Endothelial cell of umbilical vein (primary cell): ENCODE measurements at regions not wholly inside any gene's neighbourhood (a gene's known extent, or its start where the extent isn't known, plus 50 kb on each side); places are given as distances from the start of the nearest gene placed in this dataset.

Experiments
- BruUV-seq: library from RNA; stranded (reverse); fragments of 400-500 nt; replicated peaks from 2 replicates; lab custom pipeline; 2021; lab: Mats Ljungman, UMichigan
- CTCF ChIA-PET: fragments of 300-600, 350-600 bp; sonication (Branson Sonifier 250); formaldehyde crosslinking; loops from one replicate; lab custom pipeline; 2021; ENCODE audit warnings: antibody characterized with exemption, inconsistent platforms; lab: Charles Lee
- POLR2A ChIA-PET: fragments of 300-600, 350-600 bp; sonication (Branson Sonifier 250); formaldehyde crosslinking; loops from one replicate; lab custom pipeline; 2021; ENCODE audit warnings: antibody characterized with exemption, inconsistent platforms; lab: Charles Lee
- DNase-seq: peaks from one replicate; pipeline ENCODE4 v3.0.0-alpha.2; 2011; ENCODE audit warnings: low read depth, low spot score
- FAIRE-seq: peaks from 2 replicates; lab custom pipeline; 2011; peaks lifted over from hg19 to GRCh38; lab: Jason Lieb, UNC
- H2AFZ ChIP-seq: 2 replicates; pipeline ENCODE4 v1.6.0; 2012; ENCODE audit warnings: low read depth, low read length, control low read depth, inconsistent platforms
- H3K27ac ChIP-seq: 2 replicates; pipeline ENCODE4 v1.5.1; 2011; ENCODE audit warnings: low read depth, mild to moderate bottlenecking, control low read depth, low read length, moderate library complexity; ENCODE audit not compliant: insufficient read depth
- H3K27me3 ChIP-seq, 2 experiments: 2 replicates each; pipeline versions ENCODE4 v1.6.0 to v1.6.1; 2011; ENCODE audit warnings: low read length in 2 of 2, mixed read lengths in 1 of 2; ENCODE audit not compliant: control insufficient read depth in 2 of 2, insufficient read depth in 2 of 2
- H3K36me3 ChIP-seq, 2 experiments: 2 replicates in 1 of 2; 3 replicates in 1 of 2; pipeline ENCODE4 v1.5.1; 2011; ENCODE audit warnings: low read length in 2 of 2, mild to moderate bottlenecking in 1 of 2, moderate library complexity in 1 of 2; ENCODE audit not compliant: control insufficient read depth in 2 of 2, insufficient read depth in 2 of 2; ENCODE audit errors: extremely low read depth in 1 of 2
- H3K4me1 ChIP-seq: 3 replicates; pipeline ENCODE4 v1.5.1; 2011; ENCODE audit warnings: mild to moderate bottlenecking, low read length; ENCODE audit not compliant: control insufficient read depth, insufficient read depth; ENCODE audit errors: extremely low read depth
- H3K4me2 ChIP-seq: 2 replicates; pipeline ENCODE4 v1.6.1; 2011; ENCODE audit warnings: low read length, control low read depth, mixed read lengths; ENCODE audit not compliant: insufficient read depth
- H3K4me3 ChIP-seq, 3 experiments: fragments of 200-600 bp in 1 of 3; sonication (generic), shearing (Covaris generic) in 1 of 3; replicated peaks in 1 of 3; 2 replicates each; pipeline ENCODE4 v1.5.1; 2011 to 2016; ENCODE audit warnings: control low read depth in 3 of 3, low read length in 3 of 3, mild to moderate bottlenecking in 2 of 3, inconsistent platforms in 1 of 3, low read depth in 1 of 3, moderate library complexity in 1 of 3; ENCODE audit not compliant: insufficient read depth in 1 of 3
- H3K79me2 ChIP-seq: 2 replicates; pipeline ENCODE4 v1.6.0; 2012; ENCODE audit warnings: low read length, inconsistent platforms; ENCODE audit not compliant: control insufficient read depth, insufficient read depth
- H3K9ac ChIP-seq: replicated peaks from 2 replicates; pipeline ENCODE3; 2011; ENCODE audit warnings: low read length, control low read depth; ENCODE audit not compliant: insufficient read depth; ENCODE audit errors: extremely low read depth
- H3K9me1 ChIP-seq: replicated peaks from 3 replicates; pipeline ENCODE4 v1.6.0; 2011; ENCODE audit warnings: mild to moderate bottlenecking, low read length; ENCODE audit not compliant: control insufficient read depth, insufficient read depth; ENCODE audit errors: extremely low read depth
- H3K9me3 ChIP-seq: replicated peaks from 2 replicates; pipeline ENCODE4 v1.5.1; 2012; ENCODE audit warnings: low read length, inconsistent platforms; ENCODE audit not compliant: control insufficient read depth, insufficient read depth
- H4K20me1 ChIP-seq: replicated peaks from 2 replicates; pipeline ENCODE3; 2011; ENCODE audit warnings: mild to moderate bottlenecking, low read length; ENCODE audit not compliant: control insufficient read depth, insufficient read depth; ENCODE audit errors: extremely low read depth
- CTCF ChIP-seq, 2 donors: IDR thresholded peaks; 1 replicate in 1 of 2; 2 replicates in 1 of 2; pipeline ENCODE4 v1.5.1; 2011; ENCODE audit warnings: low read length in 2 of 2, mild to moderate bottlenecking in 2 of 2, moderate library complexity in 2 of 2, control low read depth in 1 of 2, inconsistent platforms in 1 of 2, low read depth in 1 of 2; ENCODE audit not compliant: insufficient read depth in 1 of 2; ENCODE audit errors: extremely low read depth in 1 of 2
- EZH2 ChIP-seq: IDR thresholded peaks from 2 replicates; pipeline ENCODE4 v1.6.1; 2012; ENCODE audit warnings: borderline replicate concordance, low read depth, mild to moderate bottlenecking, moderate library complexity, low read length, inconsistent platforms; ENCODE audit not compliant: severe bottlenecking
- GATA2 ChIP-seq: IDR thresholded peaks from 2 replicates; pipeline ENCODE4 v1.7.0; 2011; ENCODE audit warnings: low read depth, mild to moderate bottlenecking, moderate library complexity, mixed read lengths, low read length; ENCODE audit not compliant: insufficient read length, insufficient read depth
- JUN ChIP-seq: IDR thresholded peaks from 2 replicates; pipeline ENCODE4 v1.6.1; 2011; ENCODE audit warnings: borderline replicate concordance, low read depth; ENCODE audit not compliant: insufficient read length, insufficient read depth
- POLR2A ChIP-seq: IDR thresholded peaks from 2 replicates; pipeline ENCODE4 v1.6.1; 2012; ENCODE audit warnings: low read depth, mild to moderate bottlenecking, control low read depth, low read length
- POLR2AphosphoS5 ChIP-seq: IDR thresholded peaks from 2 replicates; pipeline ENCODE4 v1.6.1; 2012; ENCODE audit warnings: low read depth, mild to moderate bottlenecking, control low read depth, low read length, moderate library complexity; ENCODE audit not compliant: insufficient read depth
- dilution Hi-C: fragments of 300-500 bp; cut with MboI; formaldehyde crosslinking; loops from one replicate; pipeline ENCODE4 v1.15.0; 2019; ENCODE audit warnings: low sequenced_read_pairs; ENCODE audit not compliant: extremely low pct_ligation_motif_present
- intact Hi-C: fragments of 100-400 bp; cut with micrococcal nuclease; formaldehyde crosslinking; loops from one replicate; pipeline ENCODE4 v1.10.0; 2022

- no peak for DNase-seq
- FAIRE-seq = no peak
- H3K27me3 ChIP-seq = no peaks in the 10 kb centered on the region
- no TSS peak for BruUV-seq
- no peaks in the 10 kb centered on the region for H3K4me1 ChIP-seq
- no peaks in the 10 kb centered on the region for H3K36me3 ChIP-seq
- no peaks in the 10 kb centered on the region for H3K9me3 ChIP-seq
- no peaks in the 10 kb centered on the region for H3K79me2 ChIP-seq
- CTCF ChIA-PET = interaction anchor here (1.0 kb wide), 2 partner anchors 12 kb away, joined by 3 to 4 read pairs; no protein-coding TSS in a partner anchor
- H3K9ac ChIP-seq = no peak overlapping the region
- H2AFZ ChIP-seq = no peak overlapping the region
- no peak for TF ChIP-seq JUN
- intact Hi-C loops = no loop called here
- no peak overlapping the region for H3K4me3 ChIP-seq
- H3K9me1 ChIP-seq = no peaks in the 10 kb centered on the region
- no peak overlapping the region for H3K27ac ChIP-seq
- POLR2A ChIA-PET = no interaction called here
- dilution Hi-C loops = no loop called here
- no peak overlapping the region for H3K4me2 ChIP-seq
- H4K20me1 ChIP-seq = no peaks in the 10 kb centered on the region
Observed at GRCh38 chr1:219374636-219375035, 201.0 kb downstream of the LYPLAL1 start.

GRCh38 chr1:219374046-219374566 is 200.4 kb downstream of the LYPLAL1 start:
- TF ChIP-seq EZH2 (no peak), GATA2 (no peak), CTCF (IDR thresholded peaks at IDR 0.05; ENCODE audit: extremely low read depth in 1 of 2, insufficient read depth in 1 of 2, low read depth in 1 of 2, low read length in 2 of 2) (no peak), POLR2AphosphoS5 (no peak), POLR2A (no peak)
- Histone ChIP-seq H3K4me3 (no peak overlapping the region), H2AFZ (no peak overlapping the region), H3K9ac (no peak overlapping the region), H3K27me3 (no peaks in the 10 kb centered on the region), H3K9me1 (no peaks in the 10 kb centered on the region), H3K79me2 (no peaks in the 10 kb centered on the region), H3K4me2 (no peak overlapping the region), H4K20me1 (no peaks in the 10 kb centered on the region), H3K4me1 (no peaks in the 10 kb centered on the region), H3K9me3 (no peaks in the 10 kb centered on the region), H3K36me3 (no peaks in the 10 kb centered on the region), H3K27ac (no peak overlapping the region)
- DNase-seq (no peak), FAIRE-seq (no peak)
- dilution Hi-C loops = no loop called here
- no TSS peak for BruUV-seq
- CTCF ChIA-PET = interaction anchor here (1.0 kb wide), 1 partner anchor 13 kb away, joined by 4 read pairs; no protein-coding TSS in a partner anchor
- intact Hi-C loops = no loop called here
- POLR2A ChIA-PET = no interaction called here
